HG03108 (cell line): ENCODE measurements at regions not wholly inside any gene's neighbourhood (a gene's known extent, or its start where the extent isn't known, plus 50 kb on each side); places are given as distances from the start of the nearest gene placed in this dataset.
"Not testable (repeated sequence)": the region's sequence is repeated elsewhere in the genome, so short reads cannot be mapped to it uniquely, and the experiment has no call there.

ENCODE experiments used
- ATAC-seq: cut with Tn5 transposase; IDR thresholded peaks from one replicate; pipeline ENCODE4 v1.9.1; 2021; ENCODE audit warnings: moderate library complexity; ENCODE audit not compliant: unreplicated experiment

DNA sequence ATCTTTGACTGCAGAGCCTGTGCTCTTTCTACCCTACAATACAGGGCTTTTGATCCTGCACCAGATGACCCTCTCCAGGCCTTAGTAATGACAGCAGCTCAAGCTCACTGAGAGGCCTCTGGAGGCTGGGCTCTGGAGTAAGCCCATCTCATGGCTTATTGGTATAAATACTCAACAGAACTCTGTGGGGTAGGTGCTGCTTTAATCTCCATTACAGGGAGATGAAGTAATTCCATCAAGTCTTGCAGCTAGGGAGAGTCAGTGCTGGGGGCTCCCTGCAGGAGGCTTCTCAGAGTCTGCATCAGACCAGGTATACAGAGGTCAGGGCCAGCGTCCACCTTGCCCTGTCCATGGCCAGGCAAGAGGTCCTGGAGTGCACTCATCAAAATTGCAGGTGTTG, 89.2 kb upstream of the SLC6A11 start:
- ATAC-seq = no peak

DNA sequence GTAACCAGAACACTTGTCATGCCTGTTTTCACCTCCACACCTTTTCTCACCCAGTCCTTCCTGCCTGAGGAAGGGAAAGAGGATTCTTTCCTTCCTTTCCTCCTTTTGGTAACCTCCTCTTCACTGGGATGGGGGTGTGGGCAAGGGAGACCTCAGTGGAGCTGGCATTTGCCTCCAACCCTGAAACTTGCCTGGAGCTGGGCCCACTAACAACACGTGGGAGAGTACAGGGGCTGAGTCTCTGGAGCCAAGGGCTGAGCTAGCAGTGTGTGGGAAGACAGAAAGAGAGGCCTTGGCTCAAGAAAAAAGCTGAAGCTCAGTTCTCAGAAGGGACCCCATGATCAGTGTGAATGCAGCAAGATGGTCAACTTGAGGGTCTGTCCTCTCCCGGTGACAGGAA, 86.6 kb upstream of the SLC6A11 start:
- ATAC-seq = no peak

DNA sequence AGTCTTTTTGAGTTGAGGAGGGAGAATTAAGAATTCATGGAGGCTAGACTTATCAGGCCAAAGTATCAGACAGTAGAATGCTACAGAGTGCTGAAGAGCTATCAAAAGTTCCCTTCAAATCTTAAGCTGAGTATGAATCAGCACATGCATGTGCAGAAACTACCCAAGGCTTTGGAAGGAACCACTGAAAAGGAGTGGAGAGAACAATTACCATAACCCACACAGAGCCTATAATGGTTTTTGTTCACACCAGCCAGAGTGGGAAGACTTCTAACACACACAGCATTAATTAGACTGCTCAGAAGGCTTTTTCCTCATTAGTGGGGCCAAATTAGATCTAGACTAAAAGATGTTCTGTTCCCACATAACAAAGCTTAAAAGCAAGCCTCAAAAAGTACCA, 83.7 kb upstream of the SLC6A11 start:
- no peak for ATAC-seq

DNA sequence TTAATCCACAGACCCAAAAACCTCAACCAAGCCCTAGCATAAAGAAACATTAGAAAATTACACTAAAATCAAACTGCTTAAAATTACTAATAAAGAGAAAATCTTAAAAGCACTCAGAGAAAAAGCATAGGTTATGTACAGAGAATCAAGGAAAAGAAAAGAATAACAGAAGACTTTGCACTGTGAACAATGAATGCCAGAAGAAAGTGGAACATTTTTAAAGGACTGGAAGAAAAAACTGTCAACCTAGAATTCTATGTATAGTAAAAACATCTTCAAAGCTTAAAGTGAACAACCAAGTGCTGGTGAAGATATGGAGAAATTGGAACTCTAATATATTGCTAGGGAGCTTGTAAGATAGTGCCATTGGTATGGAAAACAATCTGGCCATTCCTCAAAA, 82.7 kb upstream of the SLC6A11 start:
- no peak for ATAC-seq

DNA sequence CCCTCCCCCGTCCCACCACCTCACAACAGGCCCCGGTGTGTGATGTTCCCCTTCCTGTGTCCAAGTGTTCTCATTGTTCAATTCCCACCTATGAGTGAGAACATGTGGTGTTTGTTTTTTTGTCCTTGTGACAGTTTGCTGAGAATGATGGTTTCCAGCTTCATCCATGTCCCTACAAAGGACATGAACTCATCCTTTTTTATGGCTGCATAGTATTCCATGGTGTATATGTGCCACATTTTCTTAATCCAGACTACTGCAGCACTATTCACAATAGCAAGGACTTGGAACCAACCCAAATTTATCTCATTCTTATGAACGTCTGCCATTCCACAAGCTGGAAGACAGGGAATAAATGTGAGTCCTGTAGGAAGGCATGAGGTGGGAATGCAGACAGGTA, 79.6 kb upstream of the SLC6A11 start:
- not testable (repeated sequence) for ATAC-seq

DNA sequence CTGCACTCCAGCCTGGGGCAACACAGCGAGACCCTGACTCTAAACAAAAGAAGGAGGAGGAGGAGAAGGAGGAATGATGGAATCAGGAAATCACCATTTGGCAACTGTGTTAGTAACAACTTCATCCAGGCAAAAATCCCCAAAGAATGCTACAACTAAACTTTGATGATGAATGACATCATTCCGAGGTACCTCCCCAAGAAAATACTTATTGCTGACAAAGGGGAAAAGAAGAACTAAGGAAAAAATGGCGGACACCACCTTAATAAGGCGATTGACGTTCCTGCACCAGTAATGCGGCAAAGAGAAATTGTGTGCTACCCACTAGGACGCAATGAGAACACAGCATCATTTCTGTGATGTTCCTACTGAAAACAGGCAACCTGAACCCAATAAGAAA, 78.2 kb upstream of the SLC6A11 start:
- no peak for ATAC-seq

DNA sequence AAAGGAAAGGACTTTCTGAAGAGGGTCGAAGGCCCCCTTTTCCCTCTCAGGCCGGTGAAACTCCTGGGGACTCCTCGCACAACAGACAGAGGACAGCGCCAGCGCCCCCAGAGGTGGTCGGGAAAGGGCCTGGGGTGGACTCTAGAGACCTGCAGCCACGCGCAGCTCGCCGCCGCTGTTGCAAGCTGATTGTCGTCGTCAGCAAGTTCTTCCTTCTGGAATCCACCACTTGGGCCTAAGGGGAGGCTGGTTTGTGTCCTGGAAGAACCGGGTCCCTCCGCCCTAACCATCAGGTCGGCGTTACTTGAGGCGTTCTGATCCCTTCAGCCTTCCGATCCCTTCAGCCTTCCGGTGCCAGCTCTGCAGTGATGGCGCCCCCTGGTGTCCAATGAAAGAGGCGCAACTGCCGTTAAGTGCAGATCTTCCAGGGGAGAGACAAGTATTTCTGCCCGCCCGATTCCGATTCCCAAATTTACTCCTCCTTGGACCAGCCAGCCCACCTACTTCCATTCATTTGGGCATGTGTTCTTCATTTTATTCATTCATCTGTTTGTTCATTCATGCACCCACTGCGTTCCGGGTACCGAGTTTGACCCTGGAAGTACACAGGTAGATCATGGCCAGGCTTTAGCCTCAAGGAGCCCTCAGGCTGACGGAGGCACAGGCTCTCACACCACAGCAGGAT, 77.2 kb upstream of the SLC6A11 start:
- no peak for ATAC-seq

DNA sequence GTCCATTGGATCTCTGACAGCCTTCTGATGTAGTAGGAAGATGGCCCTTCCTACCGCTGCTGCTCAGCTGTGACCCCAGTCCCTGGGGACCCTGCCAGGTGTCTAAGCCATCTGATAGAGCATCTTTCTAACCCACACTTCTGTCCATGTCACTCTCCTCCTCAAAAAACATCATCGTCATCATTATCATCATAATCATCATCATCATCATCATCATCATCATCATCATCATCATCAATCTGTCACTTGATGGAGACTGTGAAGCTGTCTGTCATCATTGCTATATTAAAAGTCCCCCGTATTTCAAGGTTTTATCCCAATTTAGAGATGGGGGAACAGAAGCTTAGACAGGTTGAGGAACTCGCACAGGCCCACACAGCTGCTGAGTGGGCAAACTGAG, 75.1 kb upstream of the SLC6A11 start:
- ATAC-seq = no peak

DNA sequence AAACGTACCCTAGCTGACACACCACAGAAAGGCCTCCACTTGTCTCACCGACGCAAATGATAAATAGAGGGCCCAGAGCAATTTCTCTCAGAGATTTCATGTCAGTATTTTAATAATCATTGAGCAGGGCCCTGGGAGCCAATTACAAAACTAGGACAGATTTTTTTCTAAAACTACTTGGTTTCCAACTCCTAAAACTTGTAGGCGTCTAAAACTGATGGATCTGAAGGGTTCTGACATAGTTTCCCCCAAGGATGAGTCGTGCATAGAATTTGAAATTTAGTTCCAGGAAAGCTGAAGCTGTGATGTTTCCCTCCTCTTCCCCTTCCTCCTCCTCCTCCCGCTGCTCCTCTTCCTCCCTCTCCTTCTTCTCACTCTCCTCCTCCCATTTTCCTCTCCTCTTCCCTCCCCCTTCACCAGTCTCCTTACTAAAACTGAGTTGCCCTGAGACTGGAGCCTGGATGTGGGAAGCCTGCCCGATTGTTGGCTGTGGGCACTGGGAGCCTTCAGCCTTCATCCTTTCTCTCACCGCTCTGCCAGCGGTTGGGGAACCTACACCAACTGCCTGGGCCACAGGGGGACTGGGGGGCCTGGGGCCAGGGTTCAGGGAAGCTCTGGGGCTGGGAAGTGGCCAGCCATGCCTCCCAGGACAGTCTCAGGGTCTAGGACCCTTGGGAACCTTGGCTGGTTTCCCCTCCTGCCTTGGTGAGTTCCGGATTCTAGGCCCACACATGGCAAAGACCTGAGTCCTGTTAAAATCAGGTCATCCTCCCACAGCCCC, 73.9 kb upstream of the SLC6A11 start:
- ATAC-seq = no peak

DNA sequence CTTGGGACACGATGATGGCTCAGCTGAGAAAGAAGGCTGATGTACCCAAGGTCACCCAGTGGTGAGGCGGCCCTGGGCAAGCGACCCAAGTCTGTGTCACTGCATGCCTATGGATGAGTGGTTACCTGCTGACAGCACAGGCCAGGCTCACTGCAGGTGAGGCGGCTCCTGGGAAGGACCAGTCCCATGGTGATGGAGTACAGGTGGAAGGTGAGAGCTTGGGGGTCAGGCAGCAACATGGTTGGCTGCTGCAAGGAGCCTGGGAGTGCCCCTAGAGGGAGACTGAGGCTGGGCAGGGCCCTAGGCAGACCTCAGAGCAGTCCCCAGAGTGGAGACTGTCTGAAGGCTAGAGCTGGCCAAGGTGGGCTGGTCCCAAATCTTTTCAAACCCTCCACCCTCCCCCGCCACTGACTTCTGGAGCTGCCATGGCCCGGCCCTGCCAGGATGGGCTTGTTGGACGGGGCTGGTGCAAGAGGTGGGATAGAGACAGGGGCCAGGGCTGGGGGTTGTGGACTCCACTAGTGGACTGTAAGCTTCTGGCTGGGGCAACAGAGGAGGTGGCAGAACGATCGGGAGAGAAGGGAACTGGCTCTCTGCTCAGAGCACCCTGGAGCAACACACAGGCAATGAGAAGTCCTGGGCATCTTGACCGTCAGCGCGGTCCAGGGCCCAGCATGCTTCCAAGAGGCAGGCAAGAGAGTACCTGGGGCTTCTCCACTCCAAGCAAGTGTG, 72.5 kb upstream of the SLC6A11 start:
- ATAC-seq = no peak

DNA sequence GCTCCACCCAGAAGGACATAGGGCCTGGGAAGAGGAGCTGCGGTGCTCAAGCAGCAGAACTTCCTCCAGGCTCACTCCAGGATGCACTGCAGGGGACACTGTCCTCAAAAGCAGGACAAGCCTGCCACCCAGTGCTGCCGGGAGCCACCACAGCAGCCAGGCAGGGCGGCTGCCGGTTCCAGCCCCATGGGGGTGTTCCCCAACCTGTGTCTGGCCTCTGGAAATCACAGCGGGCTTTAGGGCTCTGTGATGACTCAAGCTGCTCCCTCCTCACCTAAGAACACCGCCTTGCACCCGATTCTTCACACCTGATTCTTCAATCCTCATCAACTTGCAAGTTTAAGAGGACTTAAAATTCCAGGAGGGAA, 71.9 kb upstream of the SLC6A11 start:
- ATAC-seq = no peak

DNA sequence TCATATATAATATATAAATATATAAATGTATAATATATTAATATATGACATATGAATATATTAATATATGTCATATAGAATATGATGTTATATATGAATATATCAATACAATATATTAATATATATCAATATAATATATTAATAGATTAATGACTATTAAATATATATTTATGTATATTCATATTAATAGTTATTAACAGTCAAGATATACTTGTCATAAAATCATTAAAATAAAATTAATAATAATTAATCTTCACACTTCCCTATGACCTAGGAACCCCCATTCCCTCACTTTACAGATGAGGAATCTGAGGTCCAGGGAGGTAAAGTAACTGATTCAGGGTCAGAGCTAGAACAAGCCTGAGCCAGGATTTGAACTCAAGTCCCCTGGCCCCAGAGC, 70.6 kb upstream of the SLC6A11 start:
- ATAC-seq = no peak

DNA sequence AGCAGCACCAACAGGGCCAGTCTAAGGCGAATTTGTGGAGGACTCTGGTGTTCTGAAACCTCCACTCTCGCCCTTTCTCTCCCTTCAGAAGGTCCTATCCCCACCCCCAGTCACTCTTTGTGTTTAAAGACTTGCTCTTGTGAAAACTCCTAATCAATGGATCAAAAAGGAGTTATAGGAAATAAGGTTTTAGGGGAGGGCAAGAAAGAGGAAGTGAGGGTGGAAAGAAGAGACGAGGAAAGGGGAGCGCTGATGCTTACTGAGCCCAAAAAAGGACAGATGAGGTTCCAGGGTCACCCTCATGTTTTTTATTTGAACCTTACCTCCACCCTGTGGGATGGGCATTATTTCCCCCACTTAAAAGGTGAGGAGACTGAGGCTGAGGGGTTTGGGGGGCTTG, 70.0 kb upstream of the SLC6A11 start:
- no peak for ATAC-seq

DNA sequence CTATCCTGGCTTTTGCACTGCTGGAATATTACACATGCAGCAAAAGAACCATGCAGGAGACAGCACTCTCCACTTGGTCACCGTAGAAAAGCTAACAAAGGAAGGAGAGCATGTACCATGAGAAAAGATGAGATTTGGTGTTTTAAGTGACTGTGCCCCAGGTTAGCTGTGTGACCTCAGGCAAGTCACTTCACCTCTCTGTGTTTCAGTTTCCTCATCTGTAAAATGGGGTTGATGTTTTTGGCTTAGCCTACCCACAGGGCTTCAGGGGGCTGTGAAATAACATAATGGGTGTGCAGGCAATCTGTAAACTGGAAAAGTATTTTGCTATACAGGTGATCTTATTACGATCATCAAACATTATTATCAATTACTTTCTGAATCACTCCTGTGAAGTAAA, 69.3 kb upstream of the SLC6A11 start:
- ATAC-seq = no peak

DNA sequence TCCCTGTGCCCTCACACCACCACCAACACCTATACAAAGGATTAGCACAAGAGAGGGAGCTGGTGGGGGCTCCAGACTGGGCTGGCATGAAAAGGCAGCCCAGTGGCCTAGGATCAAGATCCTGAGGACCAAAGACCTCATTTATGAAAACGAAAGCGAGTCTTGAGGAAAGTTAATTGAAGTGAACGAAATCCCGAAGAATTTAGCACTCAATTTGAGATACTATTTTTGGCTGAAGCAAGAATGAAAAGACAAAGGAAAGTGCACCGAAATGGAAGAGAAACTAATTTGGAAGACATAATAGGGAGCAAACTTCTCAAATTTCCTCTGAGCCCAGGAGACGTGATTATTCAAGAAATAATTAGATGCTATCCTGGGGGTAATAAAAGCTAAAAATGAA, 68.7 kb upstream of the SLC6A11 start:
- no peak for ATAC-seq

DNA sequence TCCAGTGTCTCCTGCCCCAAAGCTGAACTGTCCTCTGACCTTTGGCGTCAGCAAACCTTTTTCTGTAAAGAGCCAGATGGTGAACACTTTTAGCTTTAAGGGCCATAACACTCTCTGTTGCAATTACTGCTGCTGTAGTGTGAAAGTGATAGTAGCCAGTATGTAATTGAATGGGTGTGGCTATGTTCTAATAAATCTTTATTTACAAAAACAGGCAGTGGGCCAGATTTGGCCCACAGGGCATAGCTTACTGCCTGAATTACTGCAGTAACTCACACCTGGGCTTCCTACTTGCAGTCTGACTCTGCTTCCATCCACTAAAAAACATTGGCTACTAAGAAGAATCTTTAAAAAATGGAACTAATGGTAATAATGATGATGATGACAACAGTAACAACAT, 68.0 kb upstream of the SLC6A11 start:
- ATAC-seq = no peak

DNA sequence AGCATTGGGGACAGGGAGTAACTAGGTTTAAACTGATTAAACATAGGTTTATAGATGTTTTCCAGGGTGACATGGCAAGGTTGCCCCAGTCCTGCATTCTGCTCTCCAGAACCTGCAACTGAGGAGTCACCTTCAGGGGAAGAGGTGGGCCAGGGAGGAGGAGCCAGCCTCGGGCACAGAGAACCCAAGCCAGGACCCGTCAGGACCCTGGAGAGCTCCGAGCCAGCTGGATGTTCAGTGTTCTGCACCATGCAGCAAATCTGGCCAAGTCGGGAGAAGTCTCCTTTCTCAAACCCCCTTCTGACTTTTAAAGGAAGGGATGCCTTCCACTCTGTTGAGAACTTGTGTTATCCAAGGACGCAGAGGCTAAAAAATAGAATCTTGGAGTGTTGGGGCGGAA, 62.1 kb upstream of the SLC6A11 start:
- ATAC-seq = no peak

DNA sequence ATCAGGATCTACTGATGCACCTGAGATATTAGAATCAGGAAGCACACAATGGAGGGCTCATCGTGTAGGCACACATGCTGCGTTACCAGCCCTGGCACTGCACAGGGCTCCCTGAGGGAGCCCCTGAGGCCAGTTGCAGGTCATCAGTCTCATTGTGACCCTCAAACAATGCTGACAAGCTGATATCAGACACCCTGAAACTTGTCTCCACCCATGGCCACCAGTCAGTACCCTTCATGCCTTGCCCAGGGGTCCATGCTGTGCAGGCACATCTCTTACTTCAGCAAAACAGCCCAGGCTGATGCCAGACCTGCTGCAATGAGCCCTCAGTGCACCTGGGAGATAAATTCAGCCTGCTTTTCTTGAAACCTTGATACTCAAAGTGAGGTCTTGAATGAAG, 59.5 kb upstream of the SLC6A11 start:
- no peak for ATAC-seq

DNA sequence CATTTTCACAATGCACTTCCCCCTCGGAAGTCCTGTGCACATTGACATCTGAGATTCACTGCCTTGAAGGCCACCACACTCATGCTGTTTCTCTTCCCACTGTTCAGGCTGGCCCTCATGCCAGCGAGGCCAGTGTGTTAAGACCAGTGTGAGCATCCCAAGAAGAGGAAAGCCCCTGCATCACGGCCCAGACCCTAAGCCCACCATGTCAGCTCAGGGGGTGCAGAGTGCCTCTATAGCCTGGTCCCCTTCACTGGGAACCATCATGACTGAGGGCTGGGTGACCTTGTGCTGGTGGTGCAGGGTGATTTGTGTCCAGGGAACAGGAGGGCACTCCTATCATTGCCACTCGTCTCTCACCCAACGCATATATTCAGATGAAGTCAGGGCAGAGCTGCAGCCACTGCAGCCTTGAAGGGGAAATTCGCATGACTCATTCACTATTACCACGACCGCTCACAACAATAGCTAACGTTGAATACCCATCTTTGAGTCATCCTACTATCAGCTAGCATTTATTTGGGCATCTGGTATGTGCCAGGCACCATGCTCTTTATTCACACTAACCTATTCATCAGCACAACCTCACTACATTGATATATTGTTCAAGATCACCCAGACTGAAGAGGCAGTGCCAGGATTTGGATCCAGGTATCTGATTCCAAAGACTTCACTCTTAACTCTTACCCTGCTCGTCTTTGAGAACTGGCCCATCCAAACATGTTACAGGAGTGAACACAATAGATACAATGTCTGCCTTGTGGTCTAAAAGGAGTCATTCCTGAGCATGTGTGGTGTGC, 58.8 kb upstream of the SLC6A11 start:
- no peak for ATAC-seq

DNA sequence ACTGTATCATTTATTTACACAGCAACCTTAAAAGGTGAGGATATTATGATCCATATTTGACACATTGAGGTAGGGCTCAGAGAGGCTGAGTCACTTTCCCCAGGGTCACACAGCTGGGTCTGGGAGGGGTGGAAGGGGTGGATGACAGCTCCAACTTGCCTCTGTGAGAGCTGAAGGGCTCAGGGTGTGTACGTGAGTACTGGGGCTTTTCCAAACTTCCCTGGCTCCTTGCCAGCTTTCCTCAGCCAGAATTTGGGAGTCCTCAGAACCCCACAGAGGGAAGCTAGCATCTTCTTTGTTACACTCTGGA, 58.3 kb upstream of the SLC6A11 start:
- ATAC-seq = no peak

DNA sequence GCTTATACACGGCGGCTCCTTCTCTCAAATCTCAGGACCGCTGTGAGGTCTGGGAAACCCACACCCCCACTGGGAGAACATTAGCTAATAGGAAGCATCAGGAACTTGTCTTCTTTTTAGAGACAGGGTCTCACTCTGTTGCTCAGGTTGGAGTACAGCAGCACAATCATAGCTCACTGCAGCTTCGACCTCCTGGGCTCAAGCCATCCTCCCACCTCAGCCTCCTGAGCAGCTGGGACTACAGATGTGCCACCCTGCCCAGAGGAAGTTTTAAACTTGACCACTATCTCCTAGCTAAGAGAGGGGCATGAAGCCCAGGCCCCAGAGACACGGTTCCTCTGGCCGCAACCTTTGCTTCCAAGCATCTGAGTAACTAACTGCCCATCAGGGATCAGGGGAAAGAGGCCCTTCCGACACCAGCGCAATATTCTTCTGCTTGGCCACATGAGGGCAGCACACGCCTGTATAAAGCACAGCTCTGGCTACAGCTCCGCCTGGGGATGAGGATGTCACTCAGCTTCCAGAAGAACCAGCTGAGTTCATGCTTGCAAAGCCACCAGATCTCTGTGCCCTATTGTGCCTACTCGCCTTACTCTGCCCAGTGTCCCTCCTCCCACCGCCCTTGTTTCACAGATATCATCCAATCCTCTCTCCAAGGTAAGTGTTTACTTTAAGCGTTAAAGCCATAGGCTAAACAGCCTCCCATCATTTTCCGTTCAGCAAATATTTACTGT, 57.6 kb upstream of the SLC6A11 start:
- ATAC-seq = no peak
